ENCODE measurements at regions not wholly inside any gene's neighbourhood (a gene's known extent, or its start where the extent isn't known, plus 50 kb on each side); places are given as distances from the start of the nearest gene placed in this dataset.

DNA sequence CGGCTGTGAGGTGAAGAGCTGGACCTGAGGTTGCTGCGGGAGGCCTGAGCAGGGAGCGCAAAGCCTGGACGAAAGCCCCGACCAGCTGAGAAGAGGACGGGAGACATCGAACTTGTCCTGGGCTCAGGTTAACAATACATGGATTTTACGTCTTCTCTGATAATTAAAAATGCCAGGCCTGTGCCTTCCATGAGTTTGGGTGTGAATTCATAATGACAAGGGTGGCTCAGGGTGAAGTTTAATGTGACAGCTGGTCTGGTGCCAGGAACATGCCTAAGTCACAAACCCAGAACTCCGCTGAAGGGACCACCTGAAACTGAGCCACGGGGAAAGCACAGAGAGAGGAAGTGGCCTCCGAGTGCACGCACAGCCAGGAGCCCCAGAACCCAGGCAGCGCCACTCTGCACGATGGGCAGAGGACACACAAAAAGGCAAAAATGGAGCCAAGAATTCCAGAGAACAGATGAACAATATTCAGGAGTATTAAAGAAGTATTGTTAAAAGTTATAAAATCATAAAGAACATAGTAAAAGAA lies 150.1 kb upstream of the RPS6KA2 start:
- no peak for TF ChIP-seq POLR2AphosphoS5 (IDR thresholded peaks at IDR 0.05)
- TF ChIP-seq, protein P1, sequence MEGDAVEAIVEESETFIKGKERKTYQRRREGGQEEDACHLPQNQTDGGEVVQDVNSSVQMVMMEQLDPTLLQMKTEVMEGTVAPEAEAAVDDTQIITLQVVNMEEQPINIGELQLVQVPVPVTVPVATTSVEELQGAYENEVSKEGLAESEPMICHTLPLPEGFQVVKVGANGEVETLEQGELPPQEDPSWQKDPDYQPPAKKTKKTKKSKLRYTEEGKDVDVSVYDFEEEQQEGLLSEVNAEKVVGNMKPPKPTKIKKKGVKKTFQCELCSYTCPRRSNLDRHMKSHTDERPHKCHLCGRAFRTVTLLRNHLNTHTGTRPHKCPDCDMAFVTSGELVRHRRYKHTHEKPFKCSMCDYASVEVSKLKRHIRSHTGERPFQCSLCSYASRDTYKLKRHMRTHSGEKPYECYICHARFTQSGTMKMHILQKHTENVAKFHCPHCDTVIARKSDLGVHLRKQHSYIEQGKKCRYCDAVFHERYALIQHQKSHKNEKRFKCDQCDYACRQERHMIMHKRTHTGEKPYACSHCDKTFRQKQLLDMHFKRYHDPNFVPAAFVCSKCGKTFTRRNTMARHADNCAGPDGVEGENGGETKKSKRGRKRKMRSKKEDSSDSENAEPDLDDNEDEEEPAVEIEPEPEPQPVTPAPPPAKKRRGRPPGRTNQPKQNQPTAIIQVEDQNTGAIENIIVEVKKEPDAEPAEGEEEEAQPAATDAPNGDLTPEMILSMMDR (IDR thresholded peaks at IDR 0.05) = no peak
